HEK293T (cell line): ENCODE measurements at regions not wholly inside any gene's neighbourhood (a gene's known extent, or its start where the extent isn't known, plus 50 kb on each side); places are given as distances from the start of the nearest gene placed in this dataset.
"Not testable (repeated sequence)": the region's sequence is repeated elsewhere in the genome, so short reads cannot be mapped to it uniquely, and the experiment has no call there.

Experiments used
- CTCF ChIA-PET: fragments of 350-600 bp; formaldehyde crosslinking; extraction: SDS; loops from one replicate; lab custom pipeline; 2021; ENCODE audit warnings: antibody characterized with exemption, inconsistent platforms; lab: Yijun Ruan, JAX
- POLR2A ChIA-PET: fragments of 350-600 bp; formaldehyde crosslinking; extraction: SDS; loops from one replicate; lab custom pipeline; 2020; ENCODE audit warnings: antibody characterized with exemption, inconsistent platforms; lab: Yijun Ruan, JAX
- DNase-seq: peaks from one replicate; pipeline ENCODE4 v3.0.0; 2012; ENCODE audit warnings: mixed read lengths; ENCODE audit errors: extremely low spot score
- ARNT ChIP-seq: fragments of 450-650 bp; IDR thresholded peaks from 2 replicates; pipeline ENCODE4 v1.6.1; 2017; ENCODE audit warnings: mild to moderate bottlenecking
- BHLHE40 ChIP-seq: fragments of 450-650 bp; IDR thresholded peaks from 2 replicates; pipeline ENCODE4 v1.6.1; 2016; ENCODE audit warnings: mild to moderate bottlenecking, moderate library complexity, borderline replicate concordance
- CTBP1 ChIP-seq: fragments of 450-650 bp; IDR thresholded peaks from 2 replicates; pipeline ENCODE4 v1.6.1; 2016; ENCODE audit warnings: borderline replicate concordance
- ELF4 ChIP-seq: fragments of 450-650 bp; IDR thresholded peaks from 2 replicates; pipeline ENCODE4 v1.6.1; 2017; ENCODE audit warnings: antibody characterized with exemption
- FOXA1 ChIP-seq: fragments of 450-650 bp; IDR thresholded peaks from 2 replicates; pipeline ENCODE4 v1.6.1; 2016; ENCODE audit warnings: mild to moderate bottlenecking
- FOXK2 ChIP-seq: fragments of 450-650 bp; IDR thresholded peaks from 2 replicates; pipeline ENCODE4 v1.6.1; 2016; ENCODE audit warnings: mild to moderate bottlenecking
- FOXM1 ChIP-seq: fragments of 450-650 bp; IDR thresholded peaks from 2 replicates; pipeline ENCODE4 v1.6.1; 2017; ENCODE audit warnings: mild to moderate bottlenecking, borderline replicate concordance
- HDGF ChIP-seq: fragments of 450-650 bp; IDR thresholded peaks from 2 replicates; pipeline ENCODE4 v1.6.1; 2017; ENCODE audit warnings: antibody characterized with exemption, borderline replicate concordance
- L3MBTL2 ChIP-seq: fragments of 450-650 bp; conservative IDR thresholded peaks from 2 replicates; pipeline ENCODE4 v1.6.1; 2016; ENCODE audit warnings: mild to moderate bottlenecking
- LEF1 ChIP-seq: fragments of 450-650 bp; IDR thresholded peaks from 2 replicates; pipeline ENCODE4 v1.6.1; 2017; ENCODE audit warnings: mild to moderate bottlenecking, borderline replicate concordance
- NFRKB ChIP-seq: fragments of 450-650 bp; IDR thresholded peaks from 2 replicates; pipeline ENCODE4 v1.6.1; 2016; ENCODE audit warnings: mild to moderate bottlenecking, moderate library complexity
- SP1 ChIP-seq: fragments of 450-650 bp; IDR thresholded peaks from 2 replicates; pipeline ENCODE4 v1.6.1; 2017
- SUZ12 ChIP-seq: fragments of 450-650 bp; IDR thresholded peaks from 2 replicates; pipeline ENCODE4 v1.6.1; 2016; ENCODE audit warnings: mild to moderate bottlenecking
- TARDBP ChIP-seq: fragments of 450-650 bp; IDR thresholded peaks from 2 replicates; pipeline ENCODE4 v1.6.1; 2016
- ZNF384 ChIP-seq: fragments of 450-650 bp; IDR thresholded peaks from 2 replicates; pipeline ENCODE4 v1.6.1; 2016
- TF ChIP-seq, protein P1 (sequence below): fragments of 450-650 bp; IDR thresholded peaks from 2 replicates; pipeline ENCODE4 v1.6.1; 2016

DNA sequence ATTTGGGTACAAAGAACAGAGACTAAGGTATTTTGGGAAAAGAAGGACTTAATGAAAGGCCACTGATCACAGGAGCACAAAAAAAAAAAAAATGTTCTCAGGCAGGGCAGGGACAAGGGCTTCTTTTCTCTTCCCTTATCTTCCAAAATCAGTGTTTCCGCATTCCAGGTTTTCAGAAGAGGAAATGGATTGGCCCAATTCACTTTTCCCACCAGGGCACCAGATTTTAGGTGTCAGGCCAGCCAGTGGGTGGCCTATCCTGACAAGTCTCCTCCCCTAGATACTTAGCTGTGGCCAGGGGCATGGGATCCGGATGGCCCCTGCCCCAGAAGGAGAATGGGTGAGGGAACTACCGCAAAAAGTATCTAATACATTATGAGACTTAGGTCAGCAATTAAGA lies 88.9 kb upstream of the WAC start:
- CTCF ChIA-PET = no interaction called here
- POLR2A ChIA-PET = no interaction called here
- DNase-seq = no peak
- TF ChIP-seq FOXM1 (no peak), NFRKB (no peak), SP1 (no peak), L3MBTL2 (no peak), ARNT (no peak), LEF1 (no peak), BHLHE40 (no peak), TARDBP (no peak), CTBP1 (no peak), HDGF (no peak), ZNF384 (no peak), FOXK2 (no peak), SUZ12 (no peak), FOXA1 (no peak), ELF4 (no peak)
- TF ChIP-seq, protein P1, sequence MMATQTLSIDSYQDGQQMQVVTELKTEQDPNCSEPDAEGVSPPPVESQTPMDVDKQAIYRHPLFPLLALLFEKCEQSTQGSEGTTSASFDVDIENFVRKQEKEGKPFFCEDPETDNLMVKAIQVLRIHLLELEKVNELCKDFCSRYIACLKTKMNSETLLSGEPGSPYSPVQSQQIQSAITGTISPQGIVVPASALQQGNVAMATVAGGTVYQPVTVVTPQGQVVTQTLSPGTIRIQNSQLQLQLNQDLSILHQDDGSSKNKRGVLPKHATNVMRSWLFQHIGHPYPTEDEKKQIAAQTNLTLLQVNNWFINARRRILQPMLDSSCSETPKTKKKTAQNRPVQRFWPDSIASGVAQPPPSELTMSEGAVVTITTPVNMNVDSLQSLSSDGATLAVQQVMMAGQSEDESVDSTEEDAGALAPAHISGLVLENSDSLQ = no peak

DNA sequence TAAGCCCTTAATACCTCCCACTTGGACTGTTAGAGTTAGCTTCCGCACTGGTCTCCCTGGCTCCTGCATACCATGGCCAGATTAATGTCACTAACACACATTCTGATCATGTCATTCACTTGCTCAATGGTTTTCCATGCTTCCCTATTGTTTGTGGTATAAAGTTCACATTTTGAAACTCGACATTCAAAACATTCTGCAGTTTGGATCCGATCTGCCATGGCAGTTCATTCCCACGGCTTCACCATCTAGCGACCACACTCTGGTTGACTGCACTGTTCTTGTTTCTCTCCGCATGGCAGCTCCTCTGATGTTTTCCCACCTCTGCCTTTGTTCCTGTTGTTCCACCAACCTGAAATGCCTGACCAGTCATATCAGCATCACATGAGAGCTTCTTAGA lies 87.4 kb upstream of the WAC start:
- CTCF ChIA-PET = interaction anchor here (1.4 kb wide), 1 partner anchor 10 kb away, joined by 3 read pairs; no protein-coding TSS in a partner anchor
- no peak for DNase-seq
- POLR2A ChIA-PET = no interaction called here
- no peak for TF ChIP-seq TARDBP
- no peak for TF ChIP-seq SP1
- TF ChIP-seq FOXM1 = no peak
- TF ChIP-seq BHLHE40 = no peak
- no peak for TF ChIP-seq SUZ12

DNA sequence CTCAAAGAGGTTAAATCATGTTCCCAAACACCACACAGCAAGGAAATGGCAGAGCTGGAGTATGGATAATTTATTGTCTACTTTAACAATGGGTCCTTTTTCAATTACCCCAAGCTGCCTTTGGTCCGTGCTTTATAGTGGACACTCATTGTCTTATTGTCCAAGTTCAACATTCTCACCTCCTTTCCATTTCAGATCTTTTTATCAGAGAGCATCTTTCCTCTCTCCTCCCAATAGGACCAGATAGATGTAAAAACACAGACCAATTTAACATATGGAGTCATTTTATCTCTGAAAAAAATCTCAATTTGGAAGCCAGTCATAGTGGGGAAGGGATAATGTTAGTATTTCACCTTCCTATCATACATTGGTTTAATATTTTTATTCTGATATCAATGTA lies 83.5 kb upstream of the WAC start:
- no peak for DNase-seq
- no peak for TF ChIP-seq TARDBP
- no peak for TF ChIP-seq FOXM1
- TF ChIP-seq, protein P1 = no peak
- TF ChIP-seq FOXA1 = no peak
- no peak for TF ChIP-seq ZNF384
- ChIA-PET CTCF (no interaction called here), POLR2A (no interaction called here)

DNA sequence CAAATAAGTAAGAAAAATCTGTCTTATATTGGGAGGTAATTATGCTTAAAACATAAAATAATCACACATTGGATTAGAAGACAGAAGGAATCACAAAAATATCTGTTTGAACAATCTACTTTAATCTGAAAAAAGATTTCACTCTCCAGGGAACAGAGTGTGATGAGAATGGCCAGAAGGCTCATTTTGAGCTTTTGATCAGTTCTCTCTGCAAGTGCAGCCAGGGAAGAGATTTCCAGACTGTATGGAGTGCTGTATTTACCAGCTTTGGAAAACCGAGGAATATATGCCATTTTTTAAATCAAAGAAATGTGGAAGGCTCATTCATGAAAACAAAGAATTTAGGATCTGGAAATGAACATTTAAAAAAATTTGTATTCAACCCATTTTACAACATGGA lies 83.0 kb upstream of the WAC start:
- POLR2A ChIA-PET = interaction anchor here (0.5 kb wide), 1 partner anchor 572 kb away, joined by 3 read pairs; no protein-coding TSS in a partner anchor
- DNase-seq = no peak
- TF ChIP-seq ZNF384 = no peak
- CTCF ChIA-PET = interaction anchor here (0.6 to 0.8 kb wide), 2 partner anchors 10 to 44 kb away, joined by 4 to 6 read pairs; no protein-coding TSS in a partner anchor

DNA sequence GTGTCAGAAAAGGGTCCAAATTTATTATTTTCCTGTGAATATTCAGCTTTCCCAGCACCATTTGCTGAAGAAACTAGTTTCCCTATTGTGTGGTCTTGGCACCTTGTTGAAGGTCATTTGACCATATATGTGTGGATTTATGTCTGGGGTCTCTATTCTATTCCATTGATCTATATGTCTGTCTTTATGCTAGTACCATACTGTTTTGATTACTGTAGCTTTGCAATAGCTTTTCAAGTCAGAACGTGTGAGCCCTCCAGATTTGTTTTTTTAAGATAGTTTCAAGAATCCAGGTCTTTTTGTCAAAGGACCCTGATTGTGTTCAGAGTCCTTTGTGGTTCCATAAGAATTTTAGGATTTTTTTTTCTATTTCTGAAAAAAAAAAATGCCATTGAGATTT lies 79.0 kb upstream of the WAC start:
- no peak for DNase-seq
- ChIA-PET POLR2A (no interaction called here), CTCF (no interaction called here)
- no peak for TF ChIP-seq BHLHE40
- no peak for TF ChIP-seq ARNT
- no peak for TF ChIP-seq LEF1
- no peak for TF ChIP-seq SUZ12
- TF ChIP-seq ELF4 = no peak
- TF ChIP-seq TARDBP = no peak
- no peak for TF ChIP-seq L3MBTL2
- TF ChIP-seq NFRKB = no peak
- TF ChIP-seq SP1 = no peak
- no peak for TF ChIP-seq ZNF384
- TF ChIP-seq FOXM1 = no peak
- TF ChIP-seq FOXA1 = no peak
- no peak for TF ChIP-seq CTBP1
- TF ChIP-seq, protein P1 = no peak
- TF ChIP-seq HDGF = no peak
- TF ChIP-seq FOXK2 = no peak

DNA sequence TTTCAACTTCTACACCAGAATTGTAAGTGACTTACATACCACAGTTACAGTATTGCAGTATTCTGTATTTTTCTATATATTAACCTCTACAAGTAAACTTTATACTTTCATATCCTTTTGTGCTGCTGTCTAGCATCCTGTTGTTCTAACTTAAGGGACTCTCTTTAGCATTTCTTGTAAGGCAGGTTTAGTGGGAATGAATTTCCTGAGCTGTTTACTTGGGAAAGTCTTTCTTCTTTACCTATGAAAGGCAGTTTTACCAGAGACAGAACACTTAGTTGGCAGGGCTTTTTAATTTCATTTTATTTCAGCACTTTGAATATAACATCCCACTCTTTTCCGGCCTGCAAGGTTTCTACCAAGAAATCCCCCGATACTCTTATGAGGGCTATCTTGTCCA lies 75.8 kb upstream of the WAC start:
- DNase-seq = no peak
- CTCF ChIA-PET = no interaction called here
- POLR2A ChIA-PET = no interaction called here
- TF ChIP-seq L3MBTL2 (no peak), FOXK2 (no peak), CTBP1 (no peak), ARNT (no peak), FOXA1 (no peak), LEF1 (no peak), SUZ12 (no peak), HDGF (no peak), BHLHE40 (no peak), NFRKB (no peak)
- TF ChIP-seq, protein P1 = no peak

DNA sequence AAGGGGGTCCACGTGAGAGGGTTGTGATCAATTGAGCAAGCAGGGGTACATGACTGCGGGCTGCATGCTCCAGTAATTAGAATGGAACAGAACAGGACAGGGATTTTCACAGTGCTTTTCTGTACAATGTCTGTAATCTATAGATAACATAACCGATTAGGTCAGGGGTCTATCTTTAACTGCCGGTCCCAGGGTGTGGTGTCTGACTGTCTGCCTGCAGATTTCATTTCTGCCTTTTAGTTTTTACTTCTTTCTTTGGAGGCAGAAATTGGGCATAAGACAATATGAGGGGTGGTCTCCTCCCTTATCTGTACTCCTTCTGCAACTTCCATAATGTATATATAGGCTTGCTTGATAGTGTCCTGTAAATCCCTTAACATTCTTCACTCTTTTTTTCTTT lies 75.0 kb upstream of the WAC start:
- DNase-seq, POLR2A ChIA-PET: not testable (repeated sequence)
- CTCF ChIA-PET = interaction anchor here (0.6 kb wide), 1 partner anchor 644 kb away, joined by 3 read pairs; no protein-coding TSS in a partner anchor
